ELF-1 (cell line): ENCODE measurements at regions not wholly inside any gene's neighbourhood (a gene's known extent, or its start where the extent isn't known, plus 50 kb on each side); places are given as distances from the start of the nearest gene placed in this dataset.
"Not testable (repeated sequence)": the region's sequence is repeated elsewhere in the genome, so short reads cannot be mapped to it uniquely, and the experiment has no call there.

ENCODE experiments used
- DNase-seq: peaks from one replicate; pipeline ENCODE4 v3.0.0-alpha.2; 2016; ENCODE audit warnings: low read depth, low spot score

GRCh38 chrX:144188489-144188888 lies 304.6 kb downstream of the UBE2NL start:
- not testable (repeated sequence) for DNase-seq

- not testable (repeated sequence) for DNase-seq
Observed at GRCh38 chrX:144197057-144197456, 313.2 kb downstream of the UBE2NL start.

- not testable (repeated sequence) for DNase-seq
Observed at GRCh38 chrX:144202726-144203125, 318.9 kb downstream of the UBE2NL start.

GRCh38 chrX:144208360-144209024 lies 324.6 kb downstream of the UBE2NL start:
- not testable (repeated sequence) for DNase-seq

GRCh38 chrX:144214651-144215050 lies 330.8 kb downstream of the UBE2NL start:
- no peak for DNase-seq

GRCh38 chrX:144219035-144219434 lies 335.2 kb downstream of the UBE2NL start:
- no peak for DNase-seq

- not testable (repeated sequence) for DNase-seq
Observed at GRCh38 chrX:144231116-144231785, 347.4 kb downstream of the UBE2NL start.

- DNase-seq: no peak
Observed at GRCh38 chrX:144253356-144253755, 369.5 kb downstream of the UBE2NL start.

GRCh38 chrX:144259054-144259453 lies 375.2 kb downstream of the UBE2NL start:
- no peak for DNase-seq

- DNase-seq: no peak
Observed at GRCh38 chrX:144265641-144266040, 381.8 kb downstream of the UBE2NL start.

GRCh38 chrX:144275367-144275766 lies 391.5 kb downstream of the UBE2NL start:
- DNase-seq: no peak

GRCh38 chrX:144275843-144276242 lies 392.0 kb downstream of the UBE2NL start:
- no peak for DNase-seq

- no peak for DNase-seq
Observed at GRCh38 chrX:144293229-144293628, 409.4 kb downstream of the UBE2NL start.

- DNase-seq: no peak
Observed at GRCh38 chrX:144295921-144296320, 412.1 kb downstream of the UBE2NL start.

- DNase-seq: no peak
Observed at GRCh38 chrX:144297221-144297620, 413.4 kb downstream of the UBE2NL start.

GRCh38 chrX:144327495-144327894 lies 443.6 kb downstream of the UBE2NL start:
- no peak for DNase-seq

- no peak for DNase-seq
Observed at GRCh38 chrX:144333429-144333828, 449.6 kb downstream of the UBE2NL start.

GRCh38 chrX:144334577-144334976 lies 450.7 kb downstream of the UBE2NL start:
- DNase-seq: peak; percentile 8

GRCh38 chrX:144335402-144335801 lies 451.5 kb downstream of the UBE2NL start:
- DNase-seq: no peak

- DNase-seq: no peak
Observed at GRCh38 chrX:144379156-144379555, 495.3 kb downstream of the UBE2NL start.

- DNase-seq: no peak
Observed at GRCh38 chrX:144388738-144389137, 504.9 kb downstream of the UBE2NL start.
